Brain pericyte (primary cell): ENCODE measurements at regions not wholly inside any gene's neighbourhood (a gene's known extent, or its start where the extent isn't known, plus 50 kb on each side); places are given as distances from the start of the nearest gene placed in this dataset.

Source experiments
- DNase-seq: peaks from one replicate; pipeline ENCODE4 v3.0.0-alpha.2; 2012; ENCODE audit warnings: low read depth, low spot score

- no peak for DNase-seq
Observed at GRCh38 chr1:209218113-209218512, 365.4 kb upstream of the CAMK1G start.

GRCh38 chr1:209218981-209219380 lies 364.5 kb upstream of the CAMK1G start:
- no peak for DNase-seq

- no peak for DNase-seq
Observed at GRCh38 chr1:209219791-209220524, 363.6 kb upstream of the CAMK1G start.

- no peak for DNase-seq
Observed at GRCh38 chr1:209222826-209223225, 360.7 kb upstream of the CAMK1G start.

GRCh38 chr1:209223791-209224190 lies 359.7 kb upstream of the CAMK1G start:
- DNase-seq = no peak

GRCh38 chr1:209224886-209225285 lies 358.6 kb upstream of the CAMK1G start:
- DNase-seq = no peak

- no peak for DNase-seq
Observed at GRCh38 chr1:209227171-209227570, 356.3 kb upstream of the CAMK1G start.

GRCh38 chr1:209227941-209228340 lies 355.6 kb upstream of the CAMK1G start:
- no peak for DNase-seq

- no peak for DNase-seq
Observed at GRCh38 chr1:209229494-209230061, 353.9 kb upstream of the CAMK1G start.

GRCh38 chr1:209230314-209230713 lies 353.2 kb upstream of the CAMK1G start:
- no peak for DNase-seq

GRCh38 chr1:209231476-209232156 lies 351.9 kb upstream of the CAMK1G start:
- no peak for DNase-seq

- DNase-seq = no peak
Observed at GRCh38 chr1:209232197-209232596, 351.3 kb upstream of the CAMK1G start.

- DNase-seq = no peak
Observed at GRCh38 chr1:209232759-209233158, 350.8 kb upstream of the CAMK1G start.

- no peak for DNase-seq
Observed at GRCh38 chr1:209235166-209235565, 348.3 kb upstream of the CAMK1G start.

- no peak for DNase-seq
Observed at GRCh38 chr1:209238356-209238755, 345.2 kb upstream of the CAMK1G start.

- DNase-seq = no peak
Observed at GRCh38 chr1:209240351-209240750, 343.2 kb upstream of the CAMK1G start.

- no peak for DNase-seq
Observed at GRCh38 chr1:209241487-209241886, 342.0 kb upstream of the CAMK1G start.

- DNase-seq = peak; percentile 5
Observed at GRCh38 chr1:209248649-209249279, 334.8 kb upstream of the CAMK1G start.

- no peak for DNase-seq
Observed at GRCh38 chr1:209249280-209249670, 334.2 kb upstream of the CAMK1G start.

- no peak for DNase-seq
Observed at GRCh38 chr1:209249785-209250440, 333.6 kb upstream of the CAMK1G start.

- DNase-seq = no peak
Observed at GRCh38 chr1:209250861-209251636, 332.5 kb upstream of the CAMK1G start.
